Right lobe of liver (tissue), 4 donors: ENCODE measurements at regions not wholly inside any gene's neighbourhood (a gene's known extent, or its start where the extent isn't known, plus 50 kb on each side); places are given as distances from the start of the nearest gene placed in this dataset.

Source experiments
- CTCF ChIP-seq, 4 donors: fragments of 200-600 bp in 3 of 4; fragments of 450-650 bp in 1 of 4; IDR thresholded peaks; one replicate each; pipeline versions ENCODE4 v1.5.1 to v1.8.0; 2016 to 2022; ENCODE audit warnings: antibody characterized with exemption in 4 of 4, mild to moderate bottlenecking in 2 of 4
- POLR2A ChIP-seq: fragments of 450-650 bp; IDR thresholded peaks from one replicate; pipeline ENCODE4 v1.6.1; 2017; ENCODE audit warnings: antibody characterized with exemption, mild to moderate bottlenecking
- donor health status: DM: no; HTN: no; CAD: no.
- donor health status: DM: no; HTN: no; CAD: no.
- donor health status: DM: no; HTN: yes; CAD: no.

- TF ChIP-seq CTCF (IDR thresholded peaks at IDR 0.05) = no peak
- TF ChIP-seq POLR2A = no peak
Observed at GRCh38 chr18:66972681-66973080, 368.8 kb upstream of the CDH19 start.
